Lung (tissue), 11 donors: ENCODE measurements at regions not wholly inside any gene's neighbourhood (a gene's known extent, or its start where the extent isn't known, plus 50 kb on each side); places are given as distances from the start of the nearest gene placed in this dataset.

ENCODE experiments used
- ATAC-seq: fragments of 200-7000 bp; cut with Tn5 transposase; one replicate; pipeline ENCODE4 v1.9.1; 2020; ENCODE audit warnings: moderate number of reproducible peaks; ENCODE audit not compliant: insufficient read depth, low FRiP score
- DNase-seq, 3 donors: peaks; one replicate each; pipeline ENCODE4 v3.0.0-alpha.2; 2013 to 2017
- H3K27ac ChIP-seq, 2 donors: one replicate each; pipeline ENCODE4 v1.5.1; 2013; ENCODE audit warnings: mild to moderate bottlenecking in 2 of 2, moderate library complexity in 2 of 2, control low read depth in 1 of 2, inconsistent platforms in 1 of 2, low read depth in 1 of 2, low read length in 1 of 2
- H3K27me3 ChIP-seq, 3 donors: one replicate each; pipeline ENCODE4 v1.5.1; 2013; ENCODE audit warnings: low read length in 2 of 3; ENCODE audit not compliant: control insufficient read depth in 3 of 3, insufficient read depth in 3 of 3
- H3K36me3 ChIP-seq, 4 donors: one replicate each; pipeline ENCODE4 v1.5.1; 2013; ENCODE audit warnings: low read length in 4 of 4, mild to moderate bottlenecking in 1 of 4, moderate library complexity in 1 of 4; ENCODE audit not compliant: control insufficient read depth in 4 of 4, insufficient read depth in 4 of 4
- H3K4me1 ChIP-seq, 5 donors: one replicate each; pipeline ENCODE4 v1.5.1; 2013; ENCODE audit warnings: low read length in 5 of 5, mild to moderate bottlenecking in 2 of 5, moderate library complexity in 1 of 5; ENCODE audit not compliant: control insufficient read depth in 5 of 5, insufficient read depth in 5 of 5
- H3K4me3 ChIP-seq: one replicate; pipeline ENCODE4 v1.5.1; 2013; ENCODE audit warnings: mild to moderate bottlenecking, control low read depth, moderate library complexity
- H3K9ac ChIP-seq, 2 donors: one replicate each; pipeline ENCODE4 v1.5.1; 2013; ENCODE audit warnings: low read length in 2 of 2, control low read depth in 1 of 2; ENCODE audit not compliant: insufficient read depth in 1 of 2
- H3K9me3 ChIP-seq, 4 donors: one replicate each; pipeline ENCODE4 v1.5.1; 2013; ENCODE audit warnings: low read length in 3 of 4, mild to moderate bottlenecking in 1 of 4, moderate library complexity in 1 of 4; ENCODE audit not compliant: control insufficient read depth in 4 of 4, insufficient read depth in 3 of 4
- WGBS, 2 donors: extraction: QIAGEN DNeasy Blood & Tissue Kit; methylation state at CpG; one replicate each; pipeline ENCODE4 v1.1.7; 2013; 5-methylcytosine and 5-hydroxymethylcytosine counted together
- TF ChIP-seq, protein P1 (sequence below): IDR thresholded peaks from 2 replicates; pipeline ENCODE4 v1.5.1; 2012; ENCODE audit warnings: mild to moderate bottlenecking; ENCODE audit errors: control extremely low read depth, extremely low read depth
- donor health status: control.
- donor health status: control.
- donor health status: Bipolar disorder and iron deficiency.
- donor health status: healthy.
- donor health status: DM: yes; HTN: yes; CAD: no.

DNA sequence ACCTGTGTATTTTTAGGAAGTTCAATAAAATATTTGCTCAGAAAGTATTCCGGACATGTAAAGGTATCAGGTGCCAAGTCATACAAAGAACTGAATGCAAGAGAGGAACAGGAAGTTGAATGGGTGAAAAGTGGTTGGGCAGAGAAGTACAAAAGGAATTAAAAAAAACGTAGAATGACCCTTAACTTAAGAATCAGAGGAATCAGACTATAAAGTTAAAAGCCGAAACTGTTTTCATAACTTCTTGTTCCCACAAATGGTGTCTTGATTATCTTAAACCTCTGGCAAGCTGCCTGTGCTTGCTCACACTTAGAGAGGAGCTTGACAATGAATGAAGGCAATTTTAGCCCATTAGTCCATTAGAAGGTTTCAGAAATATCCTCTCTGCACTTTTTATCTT, 81.6 kb upstream of the HHIP start:
- WGBS, 2 donors = 40 to 51% methylated on average over 3 of the region's 3 CpGs
- ATAC-seq (no peak), DNase-seq (peak in 1 of 3 donors; percentile 32)
- Histone ChIP-seq H3K4me3 (no peak overlapping the region), H3K27ac (peak overlapping the region in 1 of 2 donors; percentile 24), H3K9ac (no peak overlapping the region), H3K4me1 (peaks cover 0 to 14% (median 1%) of the 10 kb centered on the region in 5 donors), H3K36me3 (no peaks in the 10 kb centered on the region), H3K9me3 (no peaks in the 10 kb centered on the region), H3K27me3 (no peaks in the 10 kb centered on the region)
- TF ChIP-seq, protein P1, sequence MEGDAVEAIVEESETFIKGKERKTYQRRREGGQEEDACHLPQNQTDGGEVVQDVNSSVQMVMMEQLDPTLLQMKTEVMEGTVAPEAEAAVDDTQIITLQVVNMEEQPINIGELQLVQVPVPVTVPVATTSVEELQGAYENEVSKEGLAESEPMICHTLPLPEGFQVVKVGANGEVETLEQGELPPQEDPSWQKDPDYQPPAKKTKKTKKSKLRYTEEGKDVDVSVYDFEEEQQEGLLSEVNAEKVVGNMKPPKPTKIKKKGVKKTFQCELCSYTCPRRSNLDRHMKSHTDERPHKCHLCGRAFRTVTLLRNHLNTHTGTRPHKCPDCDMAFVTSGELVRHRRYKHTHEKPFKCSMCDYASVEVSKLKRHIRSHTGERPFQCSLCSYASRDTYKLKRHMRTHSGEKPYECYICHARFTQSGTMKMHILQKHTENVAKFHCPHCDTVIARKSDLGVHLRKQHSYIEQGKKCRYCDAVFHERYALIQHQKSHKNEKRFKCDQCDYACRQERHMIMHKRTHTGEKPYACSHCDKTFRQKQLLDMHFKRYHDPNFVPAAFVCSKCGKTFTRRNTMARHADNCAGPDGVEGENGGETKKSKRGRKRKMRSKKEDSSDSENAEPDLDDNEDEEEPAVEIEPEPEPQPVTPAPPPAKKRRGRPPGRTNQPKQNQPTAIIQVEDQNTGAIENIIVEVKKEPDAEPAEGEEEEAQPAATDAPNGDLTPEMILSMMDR = no peak

DNA sequence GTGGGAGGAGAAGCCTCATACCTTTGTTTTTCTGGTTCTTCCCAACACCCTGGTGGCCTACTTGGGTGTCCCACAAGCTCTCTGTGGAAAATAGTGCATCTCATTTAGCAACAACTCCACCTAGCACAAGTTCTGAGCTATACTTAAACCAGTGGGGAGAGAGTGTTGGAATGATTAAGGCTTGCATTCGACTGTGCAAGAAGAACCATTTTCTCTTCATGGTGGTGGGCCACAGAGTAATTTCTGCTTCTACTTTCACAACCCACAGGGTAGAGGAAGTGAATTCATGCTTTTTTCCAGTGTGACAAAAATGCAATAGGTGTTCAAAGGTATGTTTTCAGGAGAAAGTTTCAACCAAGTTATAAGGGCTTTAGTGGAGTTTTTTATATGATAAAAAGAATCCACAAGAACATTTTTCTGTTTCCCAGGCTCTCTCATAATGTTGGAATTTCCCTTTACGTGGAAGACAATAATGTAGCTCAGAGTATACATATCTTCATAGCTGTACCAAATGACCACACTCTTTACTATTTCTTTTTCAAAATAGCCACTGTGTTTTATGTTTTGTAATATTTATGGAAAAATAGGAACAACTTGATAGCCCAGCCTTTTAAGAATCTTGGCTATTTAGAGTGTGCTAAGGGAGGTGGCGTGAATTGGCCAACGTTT, 80.3 kb upstream of the HHIP start:
- ATAC-seq (no peak), DNase-seq (no peak)
- H3K36me3 ChIP-seq = no peaks in the 10 kb centered on the region
- no peaks in the 10 kb centered on the region for H3K9me3 ChIP-seq
- no peak overlapping the region for H3K9ac ChIP-seq
- no peaks in the 10 kb centered on the region for H3K27me3 ChIP-seq
- H3K27ac ChIP-seq = peak overlapping the region in 1 of 2 donors; percentile 24
- TF ChIP-seq, protein P1 = no peak
- no peak overlapping the region for H3K4me3 ChIP-seq
- 81 to 86% methylated on average over 4 of the region's 4 CpGs for WGBS, 2 donors
- peaks cover 0 to 14% (median 1%) of the 10 kb centered on the region in 5 donors for H3K4me1 ChIP-seq

- Histone ChIP-seq H3K9me3 (no peaks in the 10 kb centered on the region), H3K27me3 (no peaks in the 10 kb centered on the region), H3K4me1 (peaks cover 0 to 5% (median 0%) of the 10 kb centered on the region in 5 donors), H3K27ac (no peak overlapping the region), H3K36me3 (no peaks in the 10 kb centered on the region), H3K4me3 (no peak overlapping the region), H3K9ac (no peak overlapping the region)
- ATAC-seq (no peak), DNase-seq (no peak)
- TF ChIP-seq, protein P1 = no peak
- WGBS, 2 donors = 83 to 91% methylated on average over 7 of the region's 7 CpGs
Measured at GRCh38 chr4:144572660-144573059, 73.3 kb upstream of the HHIP start.

- H3K4me1 ChIP-seq = peaks cover 0 to 5% (median 0%) of the 10 kb centered on the region in 5 donors
- no peaks in the 10 kb centered on the region for H3K27me3 ChIP-seq
- no peak overlapping the region for H3K4me3 ChIP-seq
- H3K9me3 ChIP-seq = no peaks in the 10 kb centered on the region
- H3K27ac ChIP-seq = no peak overlapping the region
- no peak overlapping the region for H3K9ac ChIP-seq
- WGBS, 2 donors = 15 to 31% methylated on average over 1 of the region's 1 CpG
- no peak for ATAC-seq
- no peaks in the 10 kb centered on the region for H3K36me3 ChIP-seq
- no peak for DNase-seq
- TF ChIP-seq, protein P1 = no peak
Measured at GRCh38 chr4:144574000-144574399, 72.0 kb upstream of the HHIP start.
